Osteoblast (primary cell): ENCODE measurements at regions not wholly inside any gene's neighbourhood (a gene's known extent, or its start where the extent isn't known, plus 50 kb on each side); places are given as distances from the start of the nearest gene placed in this dataset.
"Not testable (repeated sequence)": the region's sequence is repeated elsewhere in the genome, so short reads cannot be mapped to it uniquely, and the experiment has no call there.

Experiments
- DNase-seq: peaks from one replicate; pipeline ENCODE4 v3.0.0; 2011; ENCODE audit warnings: low spot score, mixed read lengths; ENCODE audit not compliant: insufficient read length; ENCODE audit errors: missing footprints
- H2AFZ ChIP-seq: 2 replicates; pipeline ENCODE4 v1.6.0; 2011; ENCODE audit warnings: mild to moderate bottlenecking, low read length
- H3K27ac ChIP-seq: 2 replicates; pipeline ENCODE4 v1.5.1; 2011; ENCODE audit warnings: mild to moderate bottlenecking, low read depth, low read length, moderate library complexity
- H3K27me3 ChIP-seq: 2 replicates; pipeline ENCODE4 v1.6.0; 2012; ENCODE audit warnings: mild to moderate bottlenecking, control low read depth, inconsistent platforms, low read length, moderate library complexity; ENCODE audit not compliant: insufficient read depth
- H3K36me3 ChIP-seq: 2 replicates; pipeline ENCODE4 v1.5.1; 2011; ENCODE audit warnings: mild to moderate bottlenecking, low read length, control low read depth, moderate library complexity; ENCODE audit not compliant: insufficient read depth
- H3K4me1 ChIP-seq: 2 replicates; pipeline ENCODE4 v1.5.1; 2011; ENCODE audit warnings: mild to moderate bottlenecking, low read length, control low read depth, moderate library complexity; ENCODE audit not compliant: insufficient read depth
- H3K4me2 ChIP-seq: 2 replicates; pipeline ENCODE4 v1.6.0; 2011; ENCODE audit warnings: mild to moderate bottlenecking, low read length; ENCODE audit not compliant: insufficient read depth
- H3K4me3 ChIP-seq: fragments of 200-600 bp; sonication (generic); 3 replicates; pipeline ENCODE4 v1.5.1; 2012; ENCODE audit warnings: mild to moderate bottlenecking, low read length, inconsistent platforms; ENCODE audit not compliant: insufficient read depth
- H3K79me2 ChIP-seq: 2 replicates; pipeline ENCODE4 v1.6.0; 2012; ENCODE audit warnings: mild to moderate bottlenecking, low read length, control low read depth, inconsistent platforms; ENCODE audit not compliant: insufficient read depth
- H3K9me3 ChIP-seq: 2 replicates; pipeline ENCODE4 v1.5.1; 2011; ENCODE audit warnings: low read depth, low read length, control low read depth
- H4K20me1 ChIP-seq: 2 replicates; pipeline ENCODE4 v1.6.0; 2012; ENCODE audit warnings: mild to moderate bottlenecking, low read length, control low read depth; ENCODE audit not compliant: insufficient read depth

DNA sequence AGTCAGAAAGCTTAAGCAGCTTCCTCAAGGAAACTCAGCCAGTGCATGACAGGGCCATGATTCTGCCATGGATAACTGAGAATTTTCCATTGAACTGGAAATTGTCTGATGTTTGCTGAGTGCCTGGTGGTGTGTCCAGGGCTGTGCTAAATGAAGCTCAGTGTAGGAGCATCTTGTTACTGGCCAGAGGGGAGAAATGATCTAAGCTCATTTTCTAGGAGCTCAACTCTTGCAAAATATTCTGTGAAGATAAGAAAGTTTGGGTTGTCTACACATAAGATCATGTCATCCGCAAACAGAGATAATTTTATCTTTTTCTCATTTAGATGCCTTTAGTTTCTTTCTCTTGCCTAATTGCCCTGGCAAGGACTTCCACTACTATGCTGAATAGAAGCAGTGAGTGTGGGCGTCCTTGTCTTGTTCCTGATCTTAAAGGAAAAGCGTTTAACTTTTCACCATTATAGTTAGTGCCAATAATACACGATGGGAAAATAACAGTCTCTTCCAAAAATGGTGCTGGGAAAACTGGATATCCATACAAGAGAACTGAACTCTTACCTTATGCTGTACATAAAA, 108.9 kb downstream of the ATP6V0E2 start:
- H3K36me3 ChIP-seq, H3K27me3 ChIP-seq, H4K20me1 ChIP-seq, H3K4me3 ChIP-seq, H2AFZ ChIP-seq, H3K9me3 ChIP-seq, H3K79me2 ChIP-seq, H3K4me1 ChIP-seq, H3K27ac ChIP-seq, DNase-seq, H3K4me2 ChIP-seq: not testable (repeated sequence)

GRCh38 chr7:149986866-149987265, 113.1 kb downstream of the ATP6V0E2 start:
- not testable (repeated sequence) for H2AFZ ChIP-seq, DNase-seq, H4K20me1 ChIP-seq, H3K4me3 ChIP-seq, H3K4me2 ChIP-seq, H3K9me3 ChIP-seq, H3K27me3 ChIP-seq, H3K4me1 ChIP-seq, H3K79me2 ChIP-seq, H3K27ac ChIP-seq, H3K36me3 ChIP-seq

- H2AFZ ChIP-seq, H3K4me3 ChIP-seq, H3K4me1 ChIP-seq: not testable (repeated sequence)
These were observed 118.0 kb downstream of the ATP6V0E2 start for GRCh38 chr7:149991652-149992302.

GRCh38 chr7:149992366-149992765, 118.6 kb downstream of the ATP6V0E2 start:
- not testable (repeated sequence) for H3K4me3 ChIP-seq, H3K9me3 ChIP-seq, H3K27ac ChIP-seq, H3K4me1 ChIP-seq, H3K4me2 ChIP-seq, H3K27me3 ChIP-seq, H3K36me3 ChIP-seq, H4K20me1 ChIP-seq, H2AFZ ChIP-seq, H3K79me2 ChIP-seq
- DNase-seq, result peak; percentile 11

More at GRCh38 chr7:149991652-149992302, 118.0 kb downstream of the ATP6V0E2 start:
- not testable (repeated sequence) for H3K9me3 ChIP-seq, H3K27ac ChIP-seq, DNase-seq, H3K36me3 ChIP-seq, H4K20me1 ChIP-seq, H3K27me3 ChIP-seq, H3K4me2 ChIP-seq, H3K79me2 ChIP-seq

DNA sequence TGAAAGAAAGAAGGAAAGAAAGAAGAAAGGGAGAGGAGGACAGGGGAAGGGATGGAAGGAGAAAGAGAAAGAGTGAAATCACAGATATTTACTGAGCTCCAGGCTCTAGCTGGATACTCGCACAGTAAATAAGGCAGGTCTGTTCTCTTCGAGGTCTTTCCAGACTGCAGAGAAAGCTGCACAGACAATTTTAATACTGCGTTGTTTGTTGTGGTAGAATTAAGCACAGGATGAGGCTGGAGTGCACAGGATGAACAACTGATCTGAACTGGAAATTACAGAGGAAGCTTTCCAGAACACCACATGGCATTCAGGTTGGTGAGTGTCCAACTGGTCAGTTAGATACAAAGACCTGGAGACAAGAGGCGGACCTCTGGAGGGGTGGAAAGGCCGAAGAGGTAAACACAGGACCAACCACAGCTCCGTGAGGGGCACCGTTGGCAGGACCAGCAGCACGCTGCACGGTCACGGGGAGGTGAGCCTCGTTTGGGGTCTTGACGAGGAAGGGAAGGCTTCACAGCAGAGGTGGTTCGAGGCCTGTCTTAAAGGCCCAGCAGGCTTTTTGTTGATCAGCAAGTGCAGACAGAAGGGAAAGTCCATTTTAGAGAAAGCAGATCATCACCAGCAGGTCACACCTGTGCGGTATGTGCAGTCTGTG, 121.7 kb downstream of the ATP6V0E2 start:
- not testable (repeated sequence) for DNase-seq, H4K20me1 ChIP-seq, H3K27me3 ChIP-seq, H3K4me2 ChIP-seq, H3K79me2 ChIP-seq, H3K4me1 ChIP-seq, H3K9me3 ChIP-seq, H3K27ac ChIP-seq, H2AFZ ChIP-seq, H3K4me3 ChIP-seq, H3K36me3 ChIP-seq

- not testable (repeated sequence) for H3K27me3 ChIP-seq, H3K27ac ChIP-seq, H3K36me3 ChIP-seq, H3K4me1 ChIP-seq, H3K4me3 ChIP-seq, H3K4me2 ChIP-seq, H4K20me1 ChIP-seq, H2AFZ ChIP-seq, H3K9me3 ChIP-seq, DNase-seq, H3K79me2 ChIP-seq
These were observed 127.2 kb downstream of the ATP6V0E2 start for GRCh38 chr7:150000780-150001599.
